Urothelium cell line (cell line): ENCODE measurements at regions not wholly inside any gene's neighbourhood (a gene's known extent, or its start where the extent isn't known, plus 50 kb on each side); places are given as distances from the start of the nearest gene placed in this dataset.

ENCODE experiments used
- DNase-seq: peaks from one replicate; pipeline ENCODE4 v3.0.0; 2011; ENCODE audit warnings: low spot score, mixed read lengths
- FAIRE-seq: peaks from 2 replicates; lab custom pipeline; 2011; peaks lifted over from hg19 to GRCh38; lab: Jason Lieb, UNC

- no peak for FAIRE-seq
- DNase-seq, result no peak
These were observed 252.3 kb upstream of the KLF14 start for GRCh38 chr7:130986261-130986690.

- no peak for FAIRE-seq
- DNase-seq, result peak; percentile 28
These were observed 253.1 kb upstream of the KLF14 start for GRCh38 chr7:130987092-130987491.

GRCh38 chr7:130988443-130988842, 254.4 kb upstream of the KLF14 start:
- FAIRE-seq (no peak), DNase-seq (no peak)

- FAIRE-seq (no peak), DNase-seq (no peak)
These were observed 255.2 kb upstream of the KLF14 start for GRCh38 chr7:130989101-130989795.

GRCh38 chr7:130990178-130990832, 256.3 kb upstream of the KLF14 start:
- DNase-seq, result no peak
- no peak for FAIRE-seq

GRCh38 chr7:130993671-130994365, 259.8 kb upstream of the KLF14 start:
- no peak for FAIRE-seq
- DNase-seq, result no peak

GRCh38 chr7:130994378-130995115, 260.5 kb upstream of the KLF14 start:
- DNase-seq, result no peak
- FAIRE-seq, result no peak

- no peak for FAIRE-seq
- no peak for DNase-seq
These were observed 261.5 kb upstream of the KLF14 start for GRCh38 chr7:130995252-130996081.

- DNase-seq (no peak), FAIRE-seq (no peak)
These were observed 262.3 kb upstream of the KLF14 start for GRCh38 chr7:130996205-130996832.

GRCh38 chr7:130996833-130997231, 262.8 kb upstream of the KLF14 start:
- FAIRE-seq (no peak), DNase-seq (no peak)

- DNase-seq (peak; percentile 68), FAIRE-seq (no peak)
These were observed 265.1 kb upstream of the KLF14 start for GRCh38 chr7:130998993-130999602.

GRCh38 chr7:130999926-131000325, 265.9 kb upstream of the KLF14 start:
- no peak for FAIRE-seq
- DNase-seq, result no peak

GRCh38 chr7:131000389-131000788, 266.4 kb upstream of the KLF14 start:
- DNase-seq (no peak), FAIRE-seq (no peak)

- no peak for DNase-seq
- FAIRE-seq, result no peak
These were observed 266.9 kb upstream of the KLF14 start for GRCh38 chr7:131000873-131001272.

GRCh38 chr7:131002600-131002999, 268.6 kb upstream of the KLF14 start:
- DNase-seq (no peak), FAIRE-seq (no peak)

GRCh38 chr7:131003634-131004033, 269.6 kb upstream of the KLF14 start:
- FAIRE-seq, result no peak
- no peak for DNase-seq

GRCh38 chr7:131004371-131004770, 270.4 kb upstream of the KLF14 start:
- FAIRE-seq, result no peak
- DNase-seq, result no peak

- no peak for FAIRE-seq
- DNase-seq, result peak; percentile 45
These were observed 273.7 kb upstream of the KLF14 start for GRCh38 chr7:131007439-131008330.
